IMR-90 (cell line): ENCODE measurements at regions not wholly inside any gene's neighbourhood (a gene's known extent, or its start where the extent isn't known, plus 50 kb on each side); places are given as distances from the start of the nearest gene placed in this dataset.

Experiments
- ATAC-seq: fragments of 200-7000 bp; cut with Tn5 transposase; 2 replicates; pipeline ENCODE4 v1.9.1; 2020; ENCODE audit warnings: low read depth, mild to moderate bottlenecking, moderate library complexity
- BruUV-seq: library from RNA; stranded (reverse); fragments of 400-500 nt; replicated peaks from 2 replicates; lab custom pipeline; 2021; lab: Mats Ljungman, UMichigan
- CTCF ChIA-PET: fragments of 300-600 bp; formaldehyde crosslinking; extraction: SDS; loops from one replicate; lab custom pipeline; 2021; ENCODE audit warnings: antibody characterized with exemption; lab: Yijun Ruan, JAX
- POLR2A ChIA-PET: fragments of 300-600 bp; sonication (Branson Sonifier 250); formaldehyde crosslinking; loops from one replicate; lab custom pipeline; 2022; ENCODE audit warnings: antibody characterized with exemption; ENCODE audit not compliant: unreplicated experiment; lab: Charles Lee
- DNase-seq: peaks from one replicate; pipeline ENCODE4 v3.0.0; 2013
- H2AFZ ChIP-seq: replicated peaks from 2 replicates; pipeline ENCODE3; 2013; ENCODE audit warnings: low read length, mild to moderate bottlenecking; ENCODE audit not compliant: poor library complexity
- H2AK5ac ChIP-seq: 2 replicates; pipeline ENCODE4 v1.6.1; 2013; ENCODE audit warnings: low read depth, low read length, inconsistent platforms
- H2AK9ac ChIP-seq: replicated peaks from 2 replicates; pipeline ENCODE3; 2013; ENCODE audit warnings: mild to moderate bottlenecking, low read depth, low read length, moderate library complexity; ENCODE audit not compliant: poor library complexity
- H2BK120ac ChIP-seq: 2 replicates; pipeline ENCODE4 v1.6.1; 2013; ENCODE audit warnings: low read depth, low read length, inconsistent platforms
- H2BK15ac ChIP-seq: 3 replicates; pipeline ENCODE4 v1.6.1; 2013; ENCODE audit warnings: low read depth, low read length, inconsistent platforms
- H2BK20ac ChIP-seq: 2 replicates; pipeline ENCODE4 v1.6.1; 2013; ENCODE audit warnings: low read depth, mild to moderate bottlenecking, inconsistent platforms, low read length, moderate library complexity
- H2BK5ac ChIP-seq: 2 replicates; pipeline ENCODE4 v1.6.1; 2013; ENCODE audit warnings: mild to moderate bottlenecking, low read depth, low read length, inconsistent platforms; ENCODE audit not compliant: poor library complexity, severe bottlenecking
- H3K14ac ChIP-seq: replicated peaks from 2 replicates; pipeline ENCODE4 v1.6.1; 2013; ENCODE audit warnings: low read depth, low read length, inconsistent platforms
- H3K18ac ChIP-seq: 2 replicates; pipeline ENCODE4 v1.6.1; 2013; ENCODE audit warnings: low read depth, low read length, control low read depth
- H3K23ac ChIP-seq: 2 replicates; pipeline ENCODE4 v1.6.1; 2013; ENCODE audit warnings: low read depth, low read length, inconsistent platforms
- H3K27ac ChIP-seq: 2 replicates; pipeline ENCODE4 v1.5.1; 2013; ENCODE audit warnings: mild to moderate bottlenecking, control low read depth, low read length; ENCODE audit not compliant: insufficient read depth
- H3K27me3 ChIP-seq: 2 replicates; pipeline ENCODE4 v1.6.1; 2013; ENCODE audit warnings: low read length; ENCODE audit not compliant: control insufficient read depth, insufficient read depth
- H3K36me3 ChIP-seq: 2 replicates; pipeline ENCODE4 v1.6.1; 2013; ENCODE audit warnings: low read length, mixed read lengths; ENCODE audit not compliant: control insufficient read depth, insufficient read depth
- H3K4ac ChIP-seq: 2 replicates; pipeline ENCODE4 v1.6.1; 2013; ENCODE audit warnings: low read depth, low read length, inconsistent platforms
- H3K4me1 ChIP-seq: 2 replicates; pipeline ENCODE4 v1.6.1; 2013; ENCODE audit warnings: low read length, mixed read lengths; ENCODE audit not compliant: control insufficient read depth, insufficient read depth
- H3K4me2 ChIP-seq: 2 replicates; pipeline ENCODE4 v1.6.1; 2013; ENCODE audit warnings: low read depth, mild to moderate bottlenecking, control low read depth, low read length, moderate library complexity
- H3K4me3 ChIP-seq: 2 replicates; pipeline ENCODE4 v1.5.1; 2013; ENCODE audit warnings: low read depth, mild to moderate bottlenecking, control low read depth, low read length, moderate library complexity; ENCODE audit not compliant: insufficient read depth
- H3K56ac ChIP-seq: 2 replicates; pipeline ENCODE4 v1.6.1; 2013; ENCODE audit warnings: low read length, inconsistent platforms; ENCODE audit not compliant: insufficient read depth; ENCODE audit errors: extremely low read depth
- H3K79me1 ChIP-seq, 2 experiments: 2 replicates each; pipeline ENCODE4 v1.6.1; 2013; ENCODE audit warnings: low read length in 2 of 2, inconsistent platforms in 1 of 2, low read depth in 1 of 2
- H3K9ac ChIP-seq: 2 replicates; pipeline ENCODE4 v1.6.1; 2013; ENCODE audit warnings: low read depth, low read length, control low read depth
- H3K9me1 ChIP-seq: 2 replicates; pipeline ENCODE4 v1.6.1; 2013; ENCODE audit warnings: low read length, inconsistent platforms; ENCODE audit not compliant: insufficient read depth
- H3K9me3 ChIP-seq: 2 replicates; pipeline ENCODE4 v1.6.1; 2013; ENCODE audit warnings: low read length; ENCODE audit not compliant: control insufficient read depth, insufficient read depth
- H4K20me1 ChIP-seq: 2 replicates; pipeline ENCODE4 v1.6.1; 2013; ENCODE audit warnings: low read length, inconsistent platforms; ENCODE audit not compliant: insufficient read depth
- H4K5ac ChIP-seq: 2 replicates; pipeline ENCODE4 v1.6.1; 2013; ENCODE audit warnings: mild to moderate bottlenecking, low read depth, low read length, control low read depth
- H4K8ac ChIP-seq, 2 experiments: 2 replicates each; pipeline ENCODE4 v1.6.1; 2013; ENCODE audit warnings: low read depth in 2 of 2, low read length in 2 of 2, control low read depth in 1 of 2, inconsistent platforms in 1 of 2
- H4K91ac ChIP-seq: 2 replicates; pipeline ENCODE4 v1.6.1; 2013; ENCODE audit warnings: low read depth, low read length, inconsistent platforms; ENCODE audit not compliant: insufficient read depth
- BHLHE40 ChIP-seq: fragments of 150-350 bp; IDR thresholded peaks from 2 replicates; pipeline ENCODE4 v1.6.1; 2016; ENCODE audit warnings: mild to moderate bottlenecking, low read depth, low read length
- ELK1 ChIP-seq: fragments of 150-350 bp; IDR thresholded peaks from 2 replicates; pipeline ENCODE4 v1.6.1; 2016; ENCODE audit warnings: low read depth, mild to moderate bottlenecking, low read length, moderate library complexity, borderline replicate concordance
- FOS ChIP-seq: fragments of 150-350 bp; IDR thresholded peaks from 2 replicates; pipeline ENCODE4 v1.6.1; 2016; ENCODE audit warnings: low read depth, low read length
- MAFK ChIP-seq: IDR thresholded peaks from 2 replicates; pipeline ENCODE4 v1.6.1; 2012; ENCODE audit warnings: low read depth, low read length, improper control_type of control experiment
- MAZ ChIP-seq: IDR thresholded peaks from 2 replicates; pipeline ENCODE4 v1.6.1; 2012; ENCODE audit warnings: low read depth, mild to moderate bottlenecking, low read length, improper control_type of control experiment, moderate library complexity, borderline replicate concordance
- MXI1 ChIP-seq: IDR thresholded peaks from 2 replicates; pipeline ENCODE4 v1.6.1; 2012; ENCODE audit warnings: low read depth, mild to moderate bottlenecking, low read length, moderate library complexity, borderline replicate concordance
- NFE2L2 ChIP-seq: fragments of 150-350 bp; IDR thresholded peaks from 2 replicates; pipeline ENCODE4 v1.6.1; 2016; ENCODE audit warnings: low read depth, mild to moderate bottlenecking, low read length
- RCOR1 ChIP-seq: IDR thresholded peaks from 2 replicates; pipeline ENCODE4 v1.6.1; 2012; ENCODE audit warnings: mild to moderate bottlenecking, low read length, improper control_type of control experiment; ENCODE audit not compliant: insufficient replicate concordance
- RFX5 ChIP-seq: IDR thresholded peaks from 2 replicates; pipeline ENCODE4 v1.8.0; 2012; ENCODE audit warnings: low read depth, mild to moderate bottlenecking, low read length, moderate library complexity
- SMC3 ChIP-seq: fragments of 150-350 bp; IDR thresholded peaks from 2 replicates; pipeline ENCODE4 v1.6.1; 2016; ENCODE audit warnings: low read depth, mild to moderate bottlenecking, antibody characterized with exemption, low read length, moderate library complexity
- USF2 ChIP-seq: fragments of 150-350 bp; IDR thresholded peaks from 2 replicates; pipeline ENCODE4 v1.6.1; 2017; ENCODE audit warnings: mild to moderate bottlenecking, antibody characterized with exemption, low read length, low read depth
- WGBS, 2 experiments: methylation state at CpG; one replicate each; pipeline versions ENCODE4 v1.1.5 to v1.1.7; 2013; ENCODE audit warnings: missing lambda C conversion rate in 2 of 2; ENCODE audit not compliant: insufficient read length in 1 of 2; ENCODE audit errors: extremely low coverage in 2 of 2; 5-methylcytosine and 5-hydroxymethylcytosine counted together
- dilution Hi-C: fragments of 300-500 bp; cut with HindIII; formaldehyde crosslinking; loops from one replicate; pipeline ENCODE4 v1.14.3; 2018; ENCODE audit warnings: low sequenced_read_pairs; ENCODE audit not compliant: unreplicated experiment
- in situ Hi-C: fragments of 300-500 bp; cut with MboI; formaldehyde crosslinking; loops from 3 replicates; pipeline ENCODE4 v1.14.3; 2019; ENCODE audit warnings: low sequenced_read_pairs, inconsistent platforms, mixed read lengths
- intact Hi-C: fragments of 100-400 bp; cut with micrococcal nuclease; formaldehyde crosslinking; loops from 2 replicates; pipeline ENCODE4 v1.10.0; 2022

DNA sequence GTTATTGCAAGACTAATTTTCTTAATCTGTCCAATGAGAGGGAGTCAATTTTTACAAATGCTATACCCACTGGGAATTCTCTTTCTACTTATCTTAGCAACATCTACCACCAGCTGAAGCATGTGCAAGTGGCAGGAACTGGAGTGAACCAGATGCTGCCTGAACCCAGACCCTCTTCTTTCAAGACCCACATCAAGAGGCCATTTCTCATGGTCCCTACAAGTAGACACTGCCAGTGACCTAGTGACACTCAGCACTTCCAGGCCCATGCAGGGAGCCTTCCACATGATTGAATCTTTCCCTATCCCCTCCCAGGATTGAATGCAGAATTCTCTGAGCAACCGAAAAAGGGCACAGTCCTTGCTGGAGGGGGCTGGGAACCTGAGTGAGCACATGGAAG is 148.2 kb upstream of the ADAMTS16 start:
- Histone ChIP-seq H3K4me3 (no peak overlapping the region), H3K9me1 (no peaks in the 10 kb centered on the region), H3K4ac (no peak overlapping the region), H4K5ac (no peak overlapping the region), H3K36me3 (no peaks in the 10 kb centered on the region), H2BK120ac (no peak overlapping the region), H2AK9ac (no peak overlapping the region), H3K23ac (no peak overlapping the region), H3K4me1 (no peaks in the 10 kb centered on the region), H3K18ac (no peak overlapping the region), H4K8ac (no peak overlapping the region), H3K9me3 (peaks cover 16% of the 10 kb centered on the region), H2BK20ac (no peak overlapping the region), H3K14ac (no peak overlapping the region), H2BK5ac (no peak overlapping the region), H2AK5ac (no peak overlapping the region), H2AFZ (no peak overlapping the region), H4K20me1 (no peaks in the 10 kb centered on the region), H3K9ac (no peak overlapping the region), H3K79me1 (no peaks in the 10 kb centered on the region), H3K27me3 (no peaks in the 10 kb centered on the region), H3K56ac (no peak overlapping the region), H3K27ac (no peak overlapping the region), H3K4me2 (no peak overlapping the region), H4K91ac (no peak overlapping the region), H2BK15ac (no peak overlapping the region)
- WGBS, 2 experiments: no CpG with 5 or more reads among the region's 1 CpG
- no TSS peak for BruUV-seq
- ATAC-seq: no peak
- TF ChIP-seq MXI1: no peak
- no peak for TF ChIP-seq RFX5
- no peak for TF ChIP-seq BHLHE40
- TF ChIP-seq MAFK: no peak
- no peak for TF ChIP-seq RCOR1
- no peak for TF ChIP-seq SMC3
- no peak for TF ChIP-seq USF2
- TF ChIP-seq ELK1: no peak
- no peak for TF ChIP-seq FOS
- TF ChIP-seq NFE2L2: no peak
- TF ChIP-seq MAZ: no peak
- DNase-seq: no peak
- intact Hi-C loops (no loop called here), dilution Hi-C loops (no loop called here), in situ Hi-C loops (no loop called here)
- ChIA-PET POLR2A (no interaction called here), CTCF (no interaction called here)
